HepG2 (cell line): ENCODE measurements at regions not wholly inside any gene's neighbourhood (a gene's known extent, or its start where the extent isn't known, plus 50 kb on each side); places are given as distances from the start of the nearest gene placed in this dataset.
A peak's percentile ranks its signal among the peaks of the same experiment; 100 is the strongest.

ENCODE experiments used
- HDAC2 ChIP-seq: sonication (generic); formaldehyde crosslinking; IDR thresholded peaks from 2 replicates; pipeline ENCODE4 v1.4.0; 2020; ENCODE audit warnings: missing genetic modification reagents
- HNF1B ChIP-seq: sonication (generic); formaldehyde crosslinking; IDR thresholded peaks from 2 replicates; pipeline ENCODE4 v1.5.1; 2020; ENCODE audit warnings: mild to moderate bottlenecking, moderate library complexity, missing genetic modification reagents
- PHF21A ChIP-seq: sonication (generic); formaldehyde crosslinking; IDR thresholded peaks from 2 replicates; pipeline ENCODE4 v1.5.0; 2020; ENCODE audit warnings: mild to moderate bottlenecking, missing genetic modification reagents
- POLR2A ChIP-seq, 2 experiments: IDR thresholded peaks; 2 replicates each; pipeline ENCODE4 v1.6.1; 2011; ENCODE audit warnings: low read depth in 2 of 2, low read length in 2 of 2, mild to moderate bottlenecking in 1 of 2, moderate library complexity in 1 of 2; ENCODE audit not compliant: insufficient read depth in 1 of 2
- PTBP1 ChIP-seq: fragments of 200-400 bp; formaldehyde crosslinking; IDR thresholded peaks from 2 replicates; pipeline ENCODE4 v1.6.1; 2018; ENCODE audit warnings: low read length, low read depth; ENCODE audit not compliant: poor library complexity, severe bottlenecking
- RARG ChIP-seq: sonication (generic); formaldehyde crosslinking; IDR thresholded peaks from 2 replicates; pipeline ENCODE4 v1.4.0; 2020; ENCODE audit warnings: low read depth, mild to moderate bottlenecking, missing genetic modification reagents
- RFXAP ChIP-seq: sonication (generic); formaldehyde crosslinking; IDR thresholded peaks from 2 replicates; pipeline ENCODE4 v1.4.0; 2020; ENCODE audit warnings: missing genetic modification reagents, borderline replicate concordance
- SMYD3 ChIP-seq: sonication (generic); formaldehyde crosslinking; IDR thresholded peaks from 2 replicates; pipeline ENCODE4 v1.8.1; 2023; ENCODE audit warnings: mild to moderate bottlenecking, missing genetic modification reagents
- XBP1 ChIP-seq: sonication (generic); formaldehyde crosslinking; IDR thresholded peaks from 2 replicates; pipeline ENCODE4 v1.5.0; 2020; ENCODE audit warnings: missing genetic modification reagents
- ZBTB10 ChIP-seq: sonication (generic); formaldehyde crosslinking; IDR thresholded peaks from 2 replicates; pipeline ENCODE4 v1.4.0; 2020; ENCODE audit warnings: missing genetic modification reagents, borderline replicate concordance
- ZKSCAN1 ChIP-seq: fragments of 150-350 bp; IDR thresholded peaks from 2 replicates; pipeline ENCODE4 v1.6.1; 2014; ENCODE audit warnings: low read length
- ZNF281 ChIP-seq: sonication (generic); formaldehyde crosslinking; IDR thresholded peaks from 2 replicates; pipeline ENCODE4 v1.4.0; 2020; ENCODE audit warnings: missing genetic modification reagents, borderline replicate concordance
- ZNF468 ChIP-seq: sonication (generic); formaldehyde crosslinking; IDR thresholded peaks from 2 replicates; pipeline ENCODE4 v1.8.0; 2022; ENCODE audit warnings: mild to moderate bottlenecking, moderate library complexity, missing genetic modification reagents
- ZNF513 ChIP-seq: sonication (generic); formaldehyde crosslinking; conservative IDR thresholded peaks from 2 replicates; pipeline ENCODE4 v1.5.0; 2020; ENCODE audit warnings: missing genetic modification reagents
- ZNF549 ChIP-seq: sonication (generic); formaldehyde crosslinking; IDR thresholded peaks from 2 replicates; pipeline ENCODE4 v1.5.0; 2020; ENCODE audit warnings: missing genetic modification reagents
- ZNF569 ChIP-seq: sonication (generic); formaldehyde crosslinking; IDR thresholded peaks from 2 replicates; pipeline ENCODE4 v1.5.0; 2020; ENCODE audit warnings: mild to moderate bottlenecking, missing genetic modification reagents, moderate library complexity, borderline replicate concordance
- ZNF788 ChIP-seq: sonication (generic); formaldehyde crosslinking; IDR thresholded peaks from 2 replicates; pipeline ENCODE4 v1.5.0; 2020; ENCODE audit warnings: mild to moderate bottlenecking, missing genetic modification reagents, borderline replicate concordance
- ZSCAN30 ChIP-seq: sonication (generic); formaldehyde crosslinking; IDR thresholded peaks from 2 replicates; pipeline ENCODE4 v1.5.0; 2020; ENCODE audit warnings: mild to moderate bottlenecking, missing genetic modification reagents

GRCh38 chr2:8125741-8126711, 555.8 kb upstream of the ID2 start (continued):
- TF ChIP-seq ZNF513 (no peak), ZKSCAN1 (0 out of 2 replicates have a peak, but pooled peaks have one; percentile 11), ZBTB10 (CRISPR knock-in tag) (peak; percentile 90), PTBP1 (no peak), ZNF569 (CRISPR knock-in tag) (peak; percentile 15; the same call in 1 of the 2 replicates), ZNF549 (no peak), POLR2A (IDR thresholded peaks at IDR 0.05; ENCODE audit: insufficient read depth in 1 of 2, low read depth in 2 of 2, low read length in 2 of 2) (peak; percentile 70 to 94), HNF1B (peak; percentile 80), SMYD3 (CRISPR knock-in tag) (peak; percentile 60), PHF21A (CRISPR knock-in tag) (peak; percentile 98), XBP1 (CRISPR knock-in tag) (no peak), ZSCAN30 (CRISPR knock-in tag) (0 out of 2 replicates have a peak, but pooled peaks have one; percentile 67), ZNF788 (CRISPR knock-in tag) (peak; percentile 83; the same call in 1 of the 2 replicates), ZNF281 (CRISPR knock-in tag) (no peak; the same call in 1 of the 2 replicates), RFXAP (CRISPR knock-in tag) (peak; percentile 73), HDAC2 (CRISPR knock-in tag) (peak; percentile 98), ZNF468 (CRISPR knock-in tag) (no peak), RARG (CRISPR knock-in tag) (peak; percentile 71; the same call in 1 of the 2 replicates)
